ENCODE measurements at regions not wholly inside any gene's neighbourhood (a gene's known extent, or its start where the extent isn't known, plus 50 kb on each side); places are given as distances from the start of the nearest gene placed in this dataset.
"Not testable (repeated sequence)": the region's sequence is repeated elsewhere in the genome, so short reads cannot be mapped to it uniquely, and the experiment has no call there.

DNA sequence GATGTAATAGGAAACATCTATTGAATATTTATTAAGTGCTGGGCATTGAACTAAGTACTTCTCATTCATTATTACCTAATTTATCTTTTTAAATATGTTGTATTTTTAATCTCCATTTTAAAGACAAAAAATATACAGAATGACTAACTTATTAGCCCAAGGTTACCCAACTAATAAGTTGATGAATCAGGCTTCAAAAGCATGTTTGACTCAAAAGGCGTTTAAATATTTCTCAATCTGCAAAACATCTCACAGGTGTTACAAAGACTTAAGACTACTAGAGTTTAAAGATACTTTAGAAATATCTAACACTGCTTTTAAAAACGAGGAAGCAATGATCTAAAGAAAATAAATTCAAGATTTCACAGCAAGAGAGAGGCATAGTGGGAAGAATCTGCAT, 457.4 kb upstream of the DCN start:
- no peak for DNase-seq

GRCh38 chr12:91639327-91639726, 456.7 kb upstream of the DCN start:
- no peak for DNase-seq

- no peak for DNase-seq
Observed at GRCh38 chr12:91637789-91638624, 455.4 kb upstream of the DCN start.

GRCh38 chr12:91636721-91637120, 454.1 kb upstream of the DCN start:
- DNase-seq = no peak

- not testable (repeated sequence) for DNase-seq
Observed at GRCh38 chr12:91634386-91634713, 451.7 kb upstream of the DCN start.

DNA sequence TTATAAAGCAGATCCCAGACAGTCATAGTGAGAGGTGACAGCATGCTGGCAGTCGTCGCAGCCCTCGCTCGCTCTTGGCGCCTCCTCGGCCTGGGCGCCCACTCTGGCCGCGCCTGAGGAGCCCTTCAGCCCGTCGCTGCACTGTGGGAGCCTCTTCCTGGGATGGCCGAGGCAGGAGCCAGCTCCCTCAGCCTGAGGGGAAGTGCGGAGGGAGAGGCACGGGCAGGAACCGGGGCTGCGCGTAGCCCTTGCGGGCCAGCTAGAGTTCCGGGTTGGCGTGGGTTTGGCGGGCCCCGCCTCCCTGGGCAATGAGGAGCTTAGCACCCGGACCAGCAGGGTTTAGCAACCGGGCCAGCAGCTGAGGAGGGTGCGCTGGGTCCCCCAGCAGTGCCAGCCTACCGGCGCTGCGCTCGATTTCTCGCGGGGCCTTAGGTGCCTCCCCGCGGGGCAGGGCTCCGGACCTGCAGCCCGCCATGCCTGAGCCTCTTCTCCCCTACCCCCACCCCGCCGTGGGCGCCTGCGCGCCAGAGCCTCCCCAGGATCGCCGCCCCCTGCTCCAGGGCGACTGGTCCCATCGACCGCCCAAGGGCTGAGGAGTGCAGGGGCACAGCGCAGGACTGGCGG, 451.2 kb upstream of the DCN start:
- DNase-seq = no peak

DNA sequence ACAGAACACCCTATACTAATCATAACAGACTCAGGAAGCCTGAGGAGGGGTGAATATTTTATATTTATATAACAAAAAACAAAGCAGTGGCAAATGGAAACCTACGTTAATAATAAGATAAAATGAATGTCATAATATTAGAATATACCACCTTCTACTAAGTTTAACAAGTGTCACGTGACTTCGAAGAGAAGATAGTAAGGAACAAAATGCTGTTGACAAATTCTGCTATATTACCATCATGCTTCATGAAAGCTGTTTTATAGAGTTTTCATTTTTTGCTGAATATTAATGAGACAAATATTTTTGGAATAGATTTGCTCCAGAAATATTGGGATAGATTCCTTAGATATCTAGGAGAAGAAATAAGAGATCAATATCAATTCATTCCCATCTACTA, 450.6 kb upstream of the DCN start:
- DNase-seq = no peak

- DNase-seq = no peak
Observed at GRCh38 chr12:91632042-91632786, 449.6 kb upstream of the DCN start.

- no peak for DNase-seq
Observed at GRCh38 chr12:91630596-91631293, 448.1 kb upstream of the DCN start.

GRCh38 chr12:91630083-91630482, 447.5 kb upstream of the DCN start:
- DNase-seq = no peak

DNA sequence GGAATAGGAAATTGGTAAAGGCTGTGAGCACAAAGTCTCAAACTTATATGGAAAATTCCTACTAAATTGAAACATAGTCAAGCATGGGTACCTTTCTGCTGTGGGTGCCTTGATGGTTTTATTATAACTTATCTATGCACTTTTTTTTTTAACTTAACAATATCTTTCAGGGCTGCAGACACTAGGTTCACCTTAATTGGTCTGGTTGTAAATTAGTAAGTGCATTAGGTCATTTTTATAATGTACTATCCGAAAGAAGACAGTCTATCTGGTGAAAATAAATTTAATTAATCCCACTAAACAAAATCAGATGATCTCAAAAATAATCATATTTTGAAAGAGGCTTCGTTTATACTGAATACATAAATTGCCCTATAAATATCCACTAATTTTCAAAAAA, 446.8 kb upstream of the DCN start:
- DNase-seq = no peak

- no peak for DNase-seq
Observed at GRCh38 chr12:91628656-91629055, 446.0 kb upstream of the DCN start.

DNA sequence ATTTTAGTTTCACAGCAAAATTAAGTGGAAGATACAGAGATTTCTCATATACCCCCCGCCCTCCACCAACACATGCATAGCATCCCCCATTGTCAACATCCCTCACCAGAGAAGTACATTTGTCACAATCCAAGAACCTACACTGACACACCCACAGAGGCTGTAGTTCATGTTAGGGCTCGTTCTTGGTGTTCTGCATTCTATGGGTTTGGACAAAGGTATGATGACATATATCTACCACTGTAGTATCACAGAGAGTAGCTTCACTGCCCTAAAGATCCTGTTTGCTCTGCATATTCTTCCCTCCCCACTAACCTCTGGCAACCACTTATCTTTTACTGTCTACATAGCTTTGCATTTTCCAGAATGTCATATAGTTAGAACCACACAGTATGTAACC, 444.6 kb upstream of the DCN start:
- no peak for DNase-seq

GRCh38 chr12:91622981-91623380, 440.4 kb upstream of the DCN start:
- no peak for DNase-seq

GRCh38 chr12:91622037-91622436, 439.4 kb upstream of the DCN start:
- DNase-seq = no peak

- DNase-seq = no peak
Observed at GRCh38 chr12:91620992-91621391, 438.4 kb upstream of the DCN start.

DNA sequence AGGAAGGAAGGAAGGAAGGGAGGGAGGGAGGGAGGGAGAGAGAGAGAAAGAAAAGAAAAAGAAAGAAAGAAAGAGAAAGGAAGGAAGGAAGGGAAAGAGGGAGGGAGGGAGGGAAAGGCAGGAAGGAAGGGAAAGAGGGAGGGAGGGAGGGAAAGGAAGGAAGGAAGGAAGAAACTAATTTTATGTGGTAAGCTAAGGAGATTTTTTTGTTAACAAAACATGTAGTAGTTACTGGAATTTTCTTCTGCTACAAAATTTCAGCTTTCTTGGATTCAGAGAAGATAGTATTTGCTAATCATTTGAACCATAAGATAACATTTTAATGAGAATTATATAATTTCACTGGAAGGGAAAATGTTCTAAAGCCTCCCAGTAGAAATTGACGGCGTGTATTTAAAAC, 437.8 kb upstream of the DCN start:
- no peak for DNase-seq

DNA sequence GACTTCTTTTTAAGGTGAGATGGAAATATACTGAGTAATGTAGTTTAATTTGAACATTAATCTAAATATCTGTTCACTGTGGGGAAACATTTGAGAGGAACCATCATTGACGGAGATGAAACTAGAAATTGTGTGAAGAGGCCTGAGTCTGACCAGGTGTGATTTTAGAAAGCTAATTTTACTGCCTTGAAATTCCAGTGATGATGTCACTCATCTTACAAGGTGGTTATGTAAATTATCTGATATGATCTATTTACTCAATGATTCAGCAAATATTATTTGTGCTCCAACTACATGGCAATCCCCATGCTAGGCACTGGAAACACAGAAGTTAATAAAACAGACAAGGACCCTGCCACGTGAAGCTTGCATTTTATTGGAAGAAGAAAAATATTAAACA, 435.7 kb upstream of the DCN start:
- DNase-seq = no peak

GRCh38 chr12:91617818-91618217, 435.2 kb upstream of the DCN start:
- no peak for DNase-seq

DNA sequence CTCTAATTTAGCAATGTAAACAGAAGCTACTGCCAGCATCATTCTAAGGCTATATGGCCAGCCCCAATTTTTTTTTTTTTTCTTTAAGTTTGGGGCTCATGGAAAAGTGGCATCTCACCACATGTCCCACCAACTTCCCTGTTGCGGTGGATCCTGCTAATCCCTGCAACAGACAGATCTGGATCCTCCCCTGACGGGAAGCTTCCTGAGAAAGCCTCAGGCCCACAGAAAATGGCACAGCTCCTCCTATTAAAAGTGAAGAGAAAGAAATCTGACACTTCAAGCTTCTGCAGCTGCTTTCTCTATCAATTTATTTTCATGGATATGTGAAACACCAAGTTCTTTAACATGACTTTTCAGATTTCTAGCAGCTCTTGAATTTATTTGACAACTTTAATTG, 433.8 kb upstream of the DCN start:
- no peak for DNase-seq

DNA sequence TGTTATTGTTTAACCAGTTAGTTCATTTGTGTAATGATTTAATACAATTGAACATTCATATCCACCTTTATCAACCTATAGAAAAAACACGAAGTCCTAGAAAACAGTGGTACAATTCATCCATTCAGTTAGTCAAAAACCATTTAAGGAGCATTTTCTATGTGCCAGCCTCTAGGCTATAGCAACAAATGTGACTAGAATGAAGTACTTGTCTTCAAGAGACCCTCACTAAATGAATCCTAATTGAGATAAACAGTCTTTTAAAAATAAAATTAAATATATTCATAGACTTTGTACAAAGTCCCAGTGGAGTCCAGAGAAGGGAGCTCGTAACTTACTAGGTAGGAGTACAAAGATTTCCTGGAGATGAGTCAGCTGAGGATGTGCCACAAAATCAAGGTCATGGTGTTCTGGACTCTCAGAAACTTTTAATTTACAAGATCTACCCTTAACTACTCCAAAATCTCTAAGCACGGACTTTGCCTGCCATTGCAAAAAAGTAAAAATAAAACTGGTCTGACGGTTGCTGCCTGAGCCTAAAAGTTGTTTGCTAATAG, 430.7 kb upstream of the DCN start:
- DNase-seq = no peak

DNA sequence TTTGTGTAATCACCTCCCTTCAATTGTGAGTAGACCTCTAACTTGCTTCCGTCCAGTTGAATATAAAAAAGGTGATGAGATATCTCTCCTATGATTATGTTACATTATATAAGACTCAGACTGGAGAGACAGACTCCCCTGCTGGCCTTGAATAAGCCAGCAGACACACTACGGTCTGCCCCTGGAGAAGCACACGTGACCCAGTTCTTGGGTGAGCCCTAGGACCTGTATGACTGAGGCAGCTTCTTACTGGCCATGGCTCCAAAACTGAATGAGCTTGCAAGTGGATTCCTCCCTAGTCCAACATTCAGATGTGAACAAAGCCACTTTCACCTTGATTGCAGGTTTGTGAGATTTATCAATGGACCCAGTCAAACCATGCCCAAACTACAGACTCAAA, 427.9 kb upstream of the DCN start:
- no peak for DNase-seq

- DNase-seq = no peak
Observed at GRCh38 chr12:91609283-91609682, 426.7 kb upstream of the DCN start.
